Caki2 (cell line): ENCODE measurements at regions not wholly inside any gene's neighbourhood (a gene's known extent, or its start where the extent isn't known, plus 50 kb on each side); places are given as distances from the start of the nearest gene placed in this dataset.
"Not testable (repeated sequence)": the region's sequence is repeated elsewhere in the genome, so short reads cannot be mapped to it uniquely, and the experiment has no call there.

Experiments
- DNase-seq: peaks from one replicate; pipeline ENCODE4 v3.0.0-alpha.2; 2015; ENCODE audit warnings: low read depth
- in situ Hi-C: cut with HindIII; loops from 2 replicates; pipeline ENCODE4 v1.10.0; 2016; ENCODE audit warnings: low sequenced_read_pairs, low pct_unique_long_range_greater_than_20kb, mixed read lengths

DNA sequence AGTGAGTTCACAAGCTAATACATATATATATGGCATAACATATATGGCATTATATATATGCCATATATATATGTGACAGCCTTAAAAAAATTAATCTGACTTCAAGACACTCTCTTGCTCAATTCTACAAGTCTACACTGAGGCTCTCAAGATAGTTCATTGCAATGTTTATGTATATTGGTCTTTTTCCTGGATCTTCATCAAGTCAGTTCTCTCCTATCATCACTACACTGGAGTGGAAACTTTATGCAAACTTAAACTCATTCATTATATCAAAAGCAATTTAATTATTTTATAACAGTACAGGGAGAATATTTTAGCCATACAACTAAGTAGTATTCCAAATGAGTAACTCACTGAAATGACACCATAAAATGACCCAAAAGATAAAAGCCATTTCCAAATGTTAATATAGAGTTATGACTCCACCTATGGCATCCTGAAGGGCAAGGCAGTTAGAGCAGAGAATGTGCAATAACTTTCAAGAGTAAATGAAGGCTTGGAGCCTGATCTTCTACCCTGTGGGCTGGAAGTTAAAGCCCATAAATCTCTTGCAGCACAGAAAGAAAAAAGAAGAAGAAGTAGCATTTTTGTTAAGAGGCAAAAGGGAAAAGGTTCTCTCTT, 176.3 kb upstream of the SLIT2 start:
- in situ Hi-C loops: no loop called here
- DNase-seq: no peak

DNA sequence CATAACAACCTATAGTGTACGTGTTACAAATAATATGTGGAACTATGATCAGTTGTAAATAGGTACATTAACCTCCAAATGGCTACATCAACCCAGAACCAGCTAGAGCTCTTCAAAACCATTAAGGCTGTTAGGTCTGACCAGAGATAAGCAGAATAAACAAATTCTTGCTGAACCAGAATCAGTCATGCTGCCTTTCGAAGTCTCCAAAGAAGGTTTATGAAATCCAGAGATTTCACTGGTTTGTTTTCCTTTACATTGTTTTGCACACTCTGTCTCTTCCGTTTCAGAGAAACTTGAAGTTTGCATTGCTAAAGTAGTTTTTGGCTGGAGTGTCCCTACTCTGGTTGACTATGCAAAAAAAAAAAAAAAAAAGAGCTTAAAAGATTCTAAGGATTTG, 177.3 kb upstream of the SLIT2 start:
- DNase-seq: no peak
- in situ Hi-C loops: no loop called here

DNA sequence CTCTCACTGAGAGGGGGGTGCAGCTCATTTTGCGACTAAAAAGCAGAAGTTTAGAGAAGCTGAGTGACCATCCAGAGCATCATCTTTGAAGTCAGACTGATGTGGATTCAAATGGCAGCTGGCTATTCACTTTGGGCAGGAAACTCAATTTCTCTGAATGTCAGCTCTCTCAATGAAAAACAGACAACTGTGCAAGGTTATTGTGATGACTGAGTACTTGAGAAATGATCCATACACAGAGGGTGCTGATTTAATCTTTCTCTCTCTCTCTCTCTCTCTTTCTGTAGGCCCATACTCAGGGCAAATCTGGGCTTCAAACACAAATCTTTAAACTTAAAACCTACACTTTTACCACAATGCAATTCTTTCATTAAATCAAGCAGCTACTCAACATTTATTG, 185.8 kb upstream of the SLIT2 start:
- no peak for DNase-seq
- in situ Hi-C loops: no loop called here

DNA sequence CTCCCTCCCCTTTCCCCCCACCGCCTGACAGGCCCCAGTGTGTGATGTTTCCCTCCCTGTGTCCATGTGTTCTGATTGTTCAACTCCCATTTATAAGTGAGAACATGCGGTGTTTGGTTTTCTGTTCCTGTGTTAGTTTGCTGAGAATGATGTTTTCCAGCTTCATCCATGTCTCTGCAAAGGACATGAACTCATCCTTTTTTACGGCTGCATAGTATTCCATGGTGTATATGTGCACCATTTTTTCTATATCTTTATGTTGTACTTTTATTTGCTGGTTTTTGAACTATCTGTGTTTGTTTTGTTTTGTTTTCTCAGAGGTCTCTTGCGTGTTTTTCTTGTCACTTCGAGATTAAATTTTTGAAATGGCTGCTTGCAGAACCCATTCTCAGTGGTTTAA, 188.8 kb upstream of the SLIT2 start:
- DNase-seq, in situ Hi-C loops: not testable (repeated sequence)

- in situ Hi-C loops: no loop called here
- DNase-seq: no peak
These were observed 189.7 kb upstream of the SLIT2 start for GRCh38 chr4:20062054-20062453.

- no peak for DNase-seq
- in situ Hi-C loops: no loop called here
These were observed 200.9 kb upstream of the SLIT2 start for GRCh38 chr4:20050768-20051167.

- DNase-seq: no peak
- in situ Hi-C loops: no loop called here
These were observed 201.8 kb upstream of the SLIT2 start for GRCh38 chr4:20049889-20050288.

GRCh38 chr4:20046931-20047677, 204.6 kb upstream of the SLIT2 start:
- no peak for DNase-seq
- in situ Hi-C loops: no loop called here

GRCh38 chr4:20046179-20046578, 205.5 kb upstream of the SLIT2 start:
- DNase-seq: no peak
- in situ Hi-C loops: no loop called here

- DNase-seq: no peak
These were observed 206.7 kb upstream of the SLIT2 start for GRCh38 chr4:20044966-20045365.

GRCh38 chr4:20044502-20044911, 207.2 kb upstream of the SLIT2 start:
- in situ Hi-C loops: no loop called here
- no peak for DNase-seq

More at GRCh38 chr4:20044966-20045365, 206.7 kb upstream of the SLIT2 start:
- in situ Hi-C loops: no loop called here

- DNase-seq: no peak
- in situ Hi-C loops: no loop called here
These were observed 207.7 kb upstream of the SLIT2 start for GRCh38 chr4:20043991-20044390.

DNA sequence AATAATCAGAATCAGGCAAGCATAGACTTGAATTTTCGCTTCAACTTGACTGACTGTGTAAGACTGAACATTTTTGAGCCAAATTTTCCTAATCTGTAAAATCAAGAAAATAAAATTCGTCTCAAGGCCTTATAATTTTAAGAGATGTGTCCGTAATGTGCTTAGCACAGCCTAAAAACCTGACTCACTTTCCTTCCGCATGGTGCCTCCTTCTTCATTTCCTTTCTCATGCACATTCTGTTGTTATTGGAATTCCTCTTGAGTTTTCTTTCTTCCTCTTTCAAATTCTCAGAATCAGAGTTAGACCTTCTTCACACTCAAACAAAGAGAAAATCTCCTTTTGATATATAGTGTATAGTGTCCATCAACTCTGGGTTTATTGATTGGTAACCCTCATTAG, 208.9 kb upstream of the SLIT2 start:
- no peak for DNase-seq
- in situ Hi-C loops: no loop called here

GRCh38 chr4:20041839-20042407, 209.8 kb upstream of the SLIT2 start:
- DNase-seq: no peak
- in situ Hi-C loops: no loop called here

DNA sequence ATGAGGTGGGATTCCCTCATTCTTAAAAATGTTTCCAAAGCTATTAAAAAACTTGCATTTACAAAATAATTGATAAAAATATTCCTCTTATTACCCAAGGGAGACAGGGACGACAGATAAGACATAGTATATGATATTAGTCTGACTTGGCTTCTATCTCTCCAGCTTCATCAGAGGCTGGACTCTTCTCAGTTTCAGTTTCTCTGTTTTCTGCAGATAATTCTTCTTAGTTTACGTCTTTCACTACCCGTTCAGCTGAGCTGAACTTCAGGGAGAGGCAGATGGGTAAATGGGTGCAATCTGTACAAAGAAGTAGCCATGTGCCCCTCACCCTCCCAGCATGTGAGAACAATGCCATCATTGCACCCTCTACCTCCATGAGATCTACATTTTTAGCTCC, 214.0 kb upstream of the SLIT2 start:
- in situ Hi-C loops: no loop called here
- DNase-seq: no peak

DNA sequence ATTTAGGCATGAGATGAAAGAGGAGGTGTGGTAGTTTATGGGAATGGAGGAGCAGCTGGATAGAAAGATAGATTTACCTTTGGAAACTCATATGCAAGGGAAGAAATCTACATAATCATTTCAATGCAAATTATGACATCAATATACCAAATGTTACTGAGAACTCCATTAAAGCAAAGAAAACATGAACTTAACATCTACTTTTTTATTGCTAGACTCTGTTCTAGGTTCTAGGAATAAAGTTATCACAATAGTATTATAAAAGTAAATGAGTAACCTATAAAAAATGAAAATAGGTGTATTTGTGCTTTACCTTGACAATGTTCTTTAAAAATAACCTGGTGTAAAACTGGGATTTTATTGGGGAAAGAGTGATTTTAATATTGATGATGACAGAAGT, 221.6 kb upstream of the SLIT2 start:
- in situ Hi-C loops: no loop called here
- no peak for DNase-seq

- in situ Hi-C loops: no loop called here
- DNase-seq: peak; percentile 37
These were observed 223.1 kb upstream of the SLIT2 start for GRCh38 chr4:20028645-20029044.

DNA sequence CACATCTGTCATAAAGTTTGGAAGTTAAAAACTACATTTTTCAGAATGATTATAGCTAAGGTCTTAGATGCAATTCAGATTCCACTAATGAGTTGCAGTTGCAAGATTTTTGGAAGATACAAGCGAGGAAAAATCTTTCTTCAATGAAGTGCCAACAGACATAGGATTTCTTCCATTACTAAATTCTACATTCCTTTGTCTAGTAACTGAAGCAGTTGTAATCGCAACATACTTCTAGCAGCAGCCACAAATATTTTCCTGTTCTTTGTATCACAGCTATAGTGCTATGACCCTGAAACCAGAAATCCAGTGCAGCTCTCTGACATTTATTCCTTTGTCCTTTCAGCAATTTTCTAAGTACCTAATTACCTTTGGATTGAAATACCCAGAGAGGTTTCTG, 225.2 kb upstream of the SLIT2 start:
- no peak for DNase-seq
- in situ Hi-C loops: no loop called here

- in situ Hi-C loops: no loop called here
- DNase-seq: no peak
These were observed 229.2 kb upstream of the SLIT2 start for GRCh38 chr4:20022471-20022870.

DNA sequence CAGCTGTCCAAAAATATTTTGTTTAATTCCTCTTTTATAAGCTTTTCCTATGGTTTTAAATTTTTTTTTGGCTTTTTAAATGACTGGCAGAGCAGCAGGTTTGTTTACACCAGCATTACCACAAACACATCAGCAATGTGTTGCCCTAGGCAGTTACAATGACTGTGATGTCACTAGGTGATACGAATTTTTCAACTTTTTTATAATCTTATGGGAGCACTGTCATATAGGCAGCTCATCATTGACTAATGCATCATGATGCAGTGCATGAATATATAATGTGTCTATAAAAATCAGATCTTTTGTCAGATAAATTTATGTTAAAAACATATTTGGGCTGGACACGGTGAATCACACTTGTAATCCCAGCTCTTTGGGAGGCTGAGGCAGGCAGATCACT, 231.6 kb upstream of the SLIT2 start:
- DNase-seq: no peak
- in situ Hi-C loops: no loop called here
